IMR-90 (cell line): ENCODE measurements at regions not wholly inside any gene's neighbourhood (a gene's known extent, or its start where the extent isn't known, plus 50 kb on each side); places are given as distances from the start of the nearest gene placed in this dataset.

Experiments used
- ATAC-seq: fragments of 200-7000 bp; cut with Tn5 transposase; 2 replicates; pipeline ENCODE4 v1.9.1; 2020; ENCODE audit warnings: low read depth, mild to moderate bottlenecking, moderate library complexity
- BruUV-seq: library from RNA; stranded (reverse); fragments of 400-500 nt; replicated peaks from 2 replicates; lab custom pipeline; 2021; lab: Mats Ljungman, UMichigan
- CTCF ChIA-PET: fragments of 300-600 bp; formaldehyde crosslinking; extraction: SDS; loops from one replicate; lab custom pipeline; 2021; ENCODE audit warnings: antibody characterized with exemption; lab: Yijun Ruan, JAX
- POLR2A ChIA-PET: fragments of 300-600 bp; sonication (Branson Sonifier 250); formaldehyde crosslinking; loops from one replicate; lab custom pipeline; 2022; ENCODE audit warnings: antibody characterized with exemption; ENCODE audit not compliant: unreplicated experiment; lab: Charles Lee
- DNase-seq: peaks from one replicate; pipeline ENCODE4 v3.0.0; 2013
- H2AFZ ChIP-seq: replicated peaks from 2 replicates; pipeline ENCODE3; 2013; ENCODE audit warnings: low read length, mild to moderate bottlenecking; ENCODE audit not compliant: poor library complexity
- H2AK5ac ChIP-seq: 2 replicates; pipeline ENCODE4 v1.6.1; 2013; ENCODE audit warnings: low read depth, low read length, inconsistent platforms
- H2AK9ac ChIP-seq: replicated peaks from 2 replicates; pipeline ENCODE3; 2013; ENCODE audit warnings: mild to moderate bottlenecking, low read depth, low read length, moderate library complexity; ENCODE audit not compliant: poor library complexity
- H2BK120ac ChIP-seq: 2 replicates; pipeline ENCODE4 v1.6.1; 2013; ENCODE audit warnings: low read depth, low read length, inconsistent platforms
- H2BK15ac ChIP-seq: 3 replicates; pipeline ENCODE4 v1.6.1; 2013; ENCODE audit warnings: low read depth, low read length, inconsistent platforms
- H2BK20ac ChIP-seq: 2 replicates; pipeline ENCODE4 v1.6.1; 2013; ENCODE audit warnings: low read depth, mild to moderate bottlenecking, inconsistent platforms, low read length, moderate library complexity
- H2BK5ac ChIP-seq: 2 replicates; pipeline ENCODE4 v1.6.1; 2013; ENCODE audit warnings: mild to moderate bottlenecking, low read depth, low read length, inconsistent platforms; ENCODE audit not compliant: poor library complexity, severe bottlenecking
- H3K14ac ChIP-seq: replicated peaks from 2 replicates; pipeline ENCODE4 v1.6.1; 2013; ENCODE audit warnings: low read depth, low read length, inconsistent platforms
- H3K18ac ChIP-seq: 2 replicates; pipeline ENCODE4 v1.6.1; 2013; ENCODE audit warnings: low read depth, low read length, control low read depth
- H3K23ac ChIP-seq: 2 replicates; pipeline ENCODE4 v1.6.1; 2013; ENCODE audit warnings: low read depth, low read length, inconsistent platforms
- H3K27ac ChIP-seq: 2 replicates; pipeline ENCODE4 v1.5.1; 2013; ENCODE audit warnings: mild to moderate bottlenecking, control low read depth, low read length; ENCODE audit not compliant: insufficient read depth
- H3K27me3 ChIP-seq: 2 replicates; pipeline ENCODE4 v1.6.1; 2013; ENCODE audit warnings: low read length; ENCODE audit not compliant: control insufficient read depth, insufficient read depth
- H3K36me3 ChIP-seq: 2 replicates; pipeline ENCODE4 v1.6.1; 2013; ENCODE audit warnings: low read length, mixed read lengths; ENCODE audit not compliant: control insufficient read depth, insufficient read depth
- H3K4ac ChIP-seq: 2 replicates; pipeline ENCODE4 v1.6.1; 2013; ENCODE audit warnings: low read depth, low read length, inconsistent platforms
- H3K4me1 ChIP-seq: 2 replicates; pipeline ENCODE4 v1.6.1; 2013; ENCODE audit warnings: low read length, mixed read lengths; ENCODE audit not compliant: control insufficient read depth, insufficient read depth
- H3K4me2 ChIP-seq: 2 replicates; pipeline ENCODE4 v1.6.1; 2013; ENCODE audit warnings: low read depth, mild to moderate bottlenecking, control low read depth, low read length, moderate library complexity
- H3K4me3 ChIP-seq: 2 replicates; pipeline ENCODE4 v1.5.1; 2013; ENCODE audit warnings: low read depth, mild to moderate bottlenecking, control low read depth, low read length, moderate library complexity; ENCODE audit not compliant: insufficient read depth
- H3K56ac ChIP-seq: 2 replicates; pipeline ENCODE4 v1.6.1; 2013; ENCODE audit warnings: low read length, inconsistent platforms; ENCODE audit not compliant: insufficient read depth; ENCODE audit errors: extremely low read depth
- H3K79me1 ChIP-seq, 2 experiments: 2 replicates each; pipeline ENCODE4 v1.6.1; 2013; ENCODE audit warnings: low read length in 2 of 2, inconsistent platforms in 1 of 2, low read depth in 1 of 2
- H3K9ac ChIP-seq: 2 replicates; pipeline ENCODE4 v1.6.1; 2013; ENCODE audit warnings: low read depth, low read length, control low read depth
- H3K9me1 ChIP-seq: 2 replicates; pipeline ENCODE4 v1.6.1; 2013; ENCODE audit warnings: low read length, inconsistent platforms; ENCODE audit not compliant: insufficient read depth
- H3K9me3 ChIP-seq: 2 replicates; pipeline ENCODE4 v1.6.1; 2013; ENCODE audit warnings: low read length; ENCODE audit not compliant: control insufficient read depth, insufficient read depth
- H4K20me1 ChIP-seq: 2 replicates; pipeline ENCODE4 v1.6.1; 2013; ENCODE audit warnings: low read length, inconsistent platforms; ENCODE audit not compliant: insufficient read depth
- H4K5ac ChIP-seq: 2 replicates; pipeline ENCODE4 v1.6.1; 2013; ENCODE audit warnings: mild to moderate bottlenecking, low read depth, low read length, control low read depth
- H4K8ac ChIP-seq, 2 experiments: 2 replicates each; pipeline ENCODE4 v1.6.1; 2013; ENCODE audit warnings: low read depth in 2 of 2, low read length in 2 of 2, control low read depth in 1 of 2, inconsistent platforms in 1 of 2
- H4K91ac ChIP-seq: 2 replicates; pipeline ENCODE4 v1.6.1; 2013; ENCODE audit warnings: low read depth, low read length, inconsistent platforms; ENCODE audit not compliant: insufficient read depth
- CEBPB ChIP-seq: IDR thresholded peaks from 2 replicates; pipeline ENCODE4 v1.6.1; 2012; ENCODE audit warnings: low read depth, low read length, improper control_type of control experiment
- CHD1 ChIP-seq: IDR thresholded peaks from 2 replicates; pipeline ENCODE4 v1.6.1; 2012; ENCODE audit warnings: low read depth, low read length, improper control_type of control experiment
- FOS ChIP-seq: fragments of 150-350 bp; IDR thresholded peaks from 2 replicates; pipeline ENCODE4 v1.6.1; 2016; ENCODE audit warnings: low read depth, low read length
- MAFK ChIP-seq: IDR thresholded peaks from 2 replicates; pipeline ENCODE4 v1.6.1; 2012; ENCODE audit warnings: low read depth, low read length, improper control_type of control experiment
- MAZ ChIP-seq: IDR thresholded peaks from 2 replicates; pipeline ENCODE4 v1.6.1; 2012; ENCODE audit warnings: low read depth, mild to moderate bottlenecking, low read length, improper control_type of control experiment, moderate library complexity, borderline replicate concordance
- MXI1 ChIP-seq: IDR thresholded peaks from 2 replicates; pipeline ENCODE4 v1.6.1; 2012; ENCODE audit warnings: low read depth, mild to moderate bottlenecking, low read length, moderate library complexity, borderline replicate concordance
- RAD21 ChIP-seq: IDR thresholded peaks from 2 replicates; pipeline ENCODE4 v1.6.1; 2012; ENCODE audit warnings: low read length, improper control_type of control experiment
- RCOR1 ChIP-seq: IDR thresholded peaks from 2 replicates; pipeline ENCODE4 v1.6.1; 2012; ENCODE audit warnings: mild to moderate bottlenecking, low read length, improper control_type of control experiment; ENCODE audit not compliant: insufficient replicate concordance
- RFX5 ChIP-seq: IDR thresholded peaks from 2 replicates; pipeline ENCODE4 v1.8.0; 2012; ENCODE audit warnings: low read depth, mild to moderate bottlenecking, low read length, moderate library complexity
- SMC3 ChIP-seq: fragments of 150-350 bp; IDR thresholded peaks from 2 replicates; pipeline ENCODE4 v1.6.1; 2016; ENCODE audit warnings: low read depth, mild to moderate bottlenecking, antibody characterized with exemption, low read length, moderate library complexity
- WGBS, 2 experiments: methylation state at CpG; one replicate each; pipeline versions ENCODE4 v1.1.5 to v1.1.7; 2013; ENCODE audit warnings: missing lambda C conversion rate in 2 of 2; ENCODE audit not compliant: insufficient read length in 1 of 2; ENCODE audit errors: extremely low coverage in 2 of 2; 5-methylcytosine and 5-hydroxymethylcytosine counted together
- dilution Hi-C: fragments of 300-500 bp; cut with HindIII; formaldehyde crosslinking; loops from one replicate; pipeline ENCODE4 v1.14.3; 2018; ENCODE audit warnings: low sequenced_read_pairs; ENCODE audit not compliant: unreplicated experiment
- in situ Hi-C: fragments of 300-500 bp; cut with MboI; formaldehyde crosslinking; loops from 3 replicates; pipeline ENCODE4 v1.14.3; 2019; ENCODE audit warnings: low sequenced_read_pairs, inconsistent platforms, mixed read lengths
- intact Hi-C: fragments of 100-400 bp; cut with micrococcal nuclease; formaldehyde crosslinking; loops from 2 replicates; pipeline ENCODE4 v1.10.0; 2022
- TF ChIP-seq, protein P1 (sequence below): conservative IDR thresholded peaks from 2 replicates; pipeline ENCODE4 v1.5.1; 2012; ENCODE audit warnings: mild to moderate bottlenecking, low read depth, low read length, improper control_type of control experiment
- TF ChIP-seq, protein P2 (sequence below): fragments of 150-350 bp; IDR thresholded peaks from 2 replicates; pipeline ENCODE4 v1.6.1; 2017; ENCODE audit warnings: mild to moderate bottlenecking, antibody characterized with exemption, low read length, low read depth
- TF ChIP-seq, protein P3 (sequence below): fragments of 150-350 bp; IDR thresholded peaks from 2 replicates; pipeline ENCODE4 v1.6.1; 2016; ENCODE audit warnings: low read depth, mild to moderate bottlenecking, low read length, moderate library complexity, borderline replicate concordance

DNA sequence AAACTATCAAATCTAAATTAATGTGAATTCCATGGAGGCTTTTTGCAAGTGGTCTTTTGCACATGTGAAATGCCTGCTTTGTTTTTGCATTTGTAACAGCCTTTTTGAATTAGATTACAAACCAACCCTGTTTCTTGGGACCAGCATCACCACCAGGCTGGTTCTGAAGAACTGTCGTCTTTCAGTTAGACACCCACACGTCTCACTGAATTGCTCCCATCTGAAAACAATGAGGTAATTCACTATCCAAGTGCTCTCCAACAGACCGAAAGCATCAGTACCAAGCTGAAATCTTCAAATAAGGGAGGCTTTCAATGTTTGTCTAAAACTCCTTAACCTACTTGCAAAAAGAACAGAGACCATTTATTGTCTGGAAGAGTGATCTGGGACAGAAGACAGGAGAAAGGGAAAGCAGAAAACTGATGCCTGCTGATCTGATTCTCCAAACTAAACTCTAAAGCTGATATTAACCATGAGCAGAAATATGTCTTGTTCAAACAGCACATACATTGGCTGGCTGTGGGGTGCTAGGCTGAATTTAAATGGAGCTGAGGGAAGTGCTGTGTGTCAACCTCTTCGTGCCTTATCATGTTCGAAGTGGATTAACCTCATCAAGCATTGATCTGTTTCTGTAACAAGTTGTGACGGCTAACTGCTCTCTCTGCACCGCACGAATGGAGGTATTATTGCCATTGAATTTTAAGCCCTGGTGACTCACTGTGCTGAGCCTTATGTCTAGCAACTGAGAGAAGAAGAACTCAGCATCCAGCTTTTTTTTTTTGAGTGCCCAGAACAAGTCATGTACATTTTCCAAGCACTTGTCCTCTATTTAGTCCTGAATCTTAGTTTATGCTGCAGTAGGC is 213.7 kb upstream of the P2RY1 start:
- no peak overlapping the region for H3K4me3 ChIP-seq
- WGBS, 2 experiments: 55% methylated on average over 5 of the region's 8 CpGs; no CpG with 5 or more reads in 1 of the 2 experiments
- no peak overlapping the region for H4K91ac ChIP-seq
- no peak overlapping the region for H4K8ac ChIP-seq
- no peak overlapping the region for H3K14ac ChIP-seq
- no peak overlapping the region for H4K5ac ChIP-seq
- BruUV-seq: no TSS peak
- H3K4me2 ChIP-seq: no peak overlapping the region
- ChIA-PET POLR2A (no interaction called here), CTCF (no interaction called here)
- dilution Hi-C loops: no loop called here
- H3K79me1 ChIP-seq: no peaks in the 10 kb centered on the region
- H3K9me3 ChIP-seq: no peaks in the 10 kb centered on the region
- in situ Hi-C loops: no loop called here
- H2BK20ac ChIP-seq: no peak overlapping the region
- ATAC-seq: no peak
- no peak overlapping the region for H2BK15ac ChIP-seq
- H3K36me3 ChIP-seq: no peaks in the 10 kb centered on the region
- no peaks in the 10 kb centered on the region for H3K9me1 ChIP-seq
- H2AK5ac ChIP-seq: no peak overlapping the region
- H3K18ac ChIP-seq: no peak overlapping the region
- H3K27me3 ChIP-seq: peaks cover 1% of the 10 kb centered on the region; the same call in 1 of the 2 replicates
- H3K9ac ChIP-seq: no peak overlapping the region
- no peak for TF ChIP-seq SMC3
- no peak for TF ChIP-seq RFX5
- TF ChIP-seq, protein P1, sequence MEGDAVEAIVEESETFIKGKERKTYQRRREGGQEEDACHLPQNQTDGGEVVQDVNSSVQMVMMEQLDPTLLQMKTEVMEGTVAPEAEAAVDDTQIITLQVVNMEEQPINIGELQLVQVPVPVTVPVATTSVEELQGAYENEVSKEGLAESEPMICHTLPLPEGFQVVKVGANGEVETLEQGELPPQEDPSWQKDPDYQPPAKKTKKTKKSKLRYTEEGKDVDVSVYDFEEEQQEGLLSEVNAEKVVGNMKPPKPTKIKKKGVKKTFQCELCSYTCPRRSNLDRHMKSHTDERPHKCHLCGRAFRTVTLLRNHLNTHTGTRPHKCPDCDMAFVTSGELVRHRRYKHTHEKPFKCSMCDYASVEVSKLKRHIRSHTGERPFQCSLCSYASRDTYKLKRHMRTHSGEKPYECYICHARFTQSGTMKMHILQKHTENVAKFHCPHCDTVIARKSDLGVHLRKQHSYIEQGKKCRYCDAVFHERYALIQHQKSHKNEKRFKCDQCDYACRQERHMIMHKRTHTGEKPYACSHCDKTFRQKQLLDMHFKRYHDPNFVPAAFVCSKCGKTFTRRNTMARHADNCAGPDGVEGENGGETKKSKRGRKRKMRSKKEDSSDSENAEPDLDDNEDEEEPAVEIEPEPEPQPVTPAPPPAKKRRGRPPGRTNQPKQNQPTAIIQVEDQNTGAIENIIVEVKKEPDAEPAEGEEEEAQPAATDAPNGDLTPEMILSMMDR: no peak
- TF ChIP-seq CEBPB: no peak
- no peak for TF ChIP-seq MAFK
- TF ChIP-seq, protein P2, sequence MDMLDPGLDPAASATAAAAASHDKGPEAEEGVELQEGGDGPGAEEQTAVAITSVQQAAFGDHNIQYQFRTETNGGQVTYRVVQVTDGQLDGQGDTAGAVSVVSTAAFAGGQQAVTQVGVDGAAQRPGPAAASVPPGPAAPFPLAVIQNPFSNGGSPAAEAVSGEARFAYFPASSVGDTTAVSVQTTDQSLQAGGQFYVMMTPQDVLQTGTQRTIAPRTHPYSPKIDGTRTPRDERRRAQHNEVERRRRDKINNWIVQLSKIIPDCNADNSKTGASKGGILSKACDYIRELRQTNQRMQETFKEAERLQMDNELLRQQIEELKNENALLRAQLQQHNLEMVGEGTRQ: no peak
- no peak for TF ChIP-seq FOS
- no peak for TF ChIP-seq RAD21
- TF ChIP-seq, protein P3, sequence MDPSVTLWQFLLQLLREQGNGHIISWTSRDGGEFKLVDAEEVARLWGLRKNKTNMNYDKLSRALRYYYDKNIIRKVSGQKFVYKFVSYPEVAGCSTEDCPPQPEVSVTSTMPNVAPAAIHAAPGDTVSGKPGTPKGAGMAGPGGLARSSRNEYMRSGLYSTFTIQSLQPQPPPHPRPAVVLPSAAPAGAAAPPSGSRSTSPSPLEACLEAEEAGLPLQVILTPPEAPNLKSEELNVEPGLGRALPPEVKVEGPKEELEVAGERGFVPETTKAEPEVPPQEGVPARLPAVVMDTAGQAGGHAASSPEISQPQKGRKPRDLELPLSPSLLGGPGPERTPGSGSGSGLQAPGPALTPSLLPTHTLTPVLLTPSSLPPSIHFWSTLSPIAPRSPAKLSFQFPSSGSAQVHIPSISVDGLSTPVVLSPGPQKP: no peak
- no peak for TF ChIP-seq MAZ
- TF ChIP-seq RCOR1: no peak
- no peak for TF ChIP-seq MXI1
- TF ChIP-seq CHD1: no peak
- H2AFZ ChIP-seq: no peak overlapping the region
- no peak overlapping the region for H2AK9ac ChIP-seq
- no peak overlapping the region for H3K27ac ChIP-seq
- no peak overlapping the region for H3K4ac ChIP-seq
- H3K4me1 ChIP-seq: no peaks in the 10 kb centered on the region
- no peak overlapping the region for H3K23ac ChIP-seq
- H2BK5ac ChIP-seq: no peak overlapping the region
- H4K20me1 ChIP-seq: no peaks in the 10 kb centered on the region
- intact Hi-C loops: no loop called here
- no peak overlapping the region for H2BK120ac ChIP-seq
- no peak for DNase-seq
- no peak overlapping the region for H3K56ac ChIP-seq
